ENCODE measurements at regions not wholly inside any gene's neighbourhood (a gene's known extent, or its start where the extent isn't known, plus 50 kb on each side); places are given as distances from the start of the nearest gene placed in this dataset.

- H3K4me3 ChIP-seq = no peak overlapping the region
- ATAC-seq (peak; percentile 52), DNase-seq (ENCODE audit: low spot score) (no peak)
- no peaks in the 10 kb centered on the region for H3K36me3 ChIP-seq (ENCODE audit: insufficient read depth)
- no peaks in the 10 kb centered on the region for H3K79me2 ChIP-seq (replicated peaks; ENCODE audit: insufficient read depth)
- peak overlapping the region; percentile 52; the same call in 1 of the 2 replicates for H3K27ac Mint-ChIP-seq
- H3K27ac ChIP-seq (ENCODE audit: low read depth) = no peak overlapping the region
- H3K27me3 Mint-ChIP-seq (ENCODE audit: insufficient read depth, low read depth, poor library complexity) = peaks cover 2% of the 10 kb centered on the region
- H3K4me2 ChIP-seq = 0 out of 2 replicates have a peak overlapping the region, but pooled peaks have one; percentile 21
- TF ChIP-seq ZNF462 (CRISPR knock-in tag; IDR thresholded peaks at IDR 0.05) (no peak), JUNB (IDR thresholded peaks at IDR 0.05; ENCODE audit: unreplicated experiment) (no peak), EZH2 (IDR thresholded peaks at IDR 0.05; ENCODE audit: low read depth, unreplicated experiment) (no peak), CTCF (conservative IDR thresholded peaks at IDR 0.05; ENCODE audit: low read depth in 2 of 2) (no peak)
- no peak overlapping the region for H3K4me3 Mint-ChIP-seq
- H3K36me3 Mint-ChIP-seq (ENCODE audit: low read depth) = no peaks in the 10 kb centered on the region
- H3K9me2 ChIP-seq (ENCODE audit: insufficient read depth) = no peaks in the 10 kb centered on the region
- peaks cover 18% of the 10 kb centered on the region for H3K4me1 Mint-ChIP-seq
- no peaks in the 10 kb centered on the region for H4K20me1 ChIP-seq (replicated peaks; ENCODE audit: insufficient read depth)
- H3K9me3 Mint-ChIP-seq = no peaks in the 10 kb centered on the region
- peaks cover 8% of the 10 kb centered on the region for H3K4me1 ChIP-seq (ENCODE audit: insufficient read depth)
- H3F3A ChIP-seq (replicated peaks; ENCODE audit: low read depth) = no peaks in the 10 kb centered on the region
- no peaks in the 10 kb centered on the region for H3K27me3 ChIP-seq (ENCODE audit: insufficient read depth)
- peak overlapping the region; percentile 84 for H2AFZ ChIP-seq
Observed at GRCh38 chr16:54986409-54986808, 55.7 kb downstream of the IRX5 start.

DNA sequence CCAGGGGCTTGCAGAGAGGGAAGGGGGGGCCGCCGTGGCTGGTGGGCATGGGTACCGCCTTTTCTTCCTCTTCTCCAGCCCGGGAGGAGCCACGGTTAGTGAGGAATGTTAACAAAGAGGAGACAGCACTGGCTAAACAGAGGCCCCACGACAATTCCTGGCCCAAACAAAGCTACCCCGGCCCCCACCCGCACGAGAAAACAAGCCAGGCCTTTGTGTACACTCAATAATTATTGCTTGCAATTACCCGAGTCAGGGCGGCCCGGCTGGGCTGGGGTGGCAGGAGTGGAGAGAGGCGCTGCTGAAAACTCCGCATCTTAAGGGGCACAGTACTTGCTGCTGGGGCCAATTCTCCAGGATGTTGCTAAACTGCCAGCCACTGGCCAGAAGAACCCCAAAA, 56.4 kb downstream of the IRX5 start:
- no peaks in the 10 kb centered on the region for H3K27me3 ChIP-seq (ENCODE audit: insufficient read depth)
- H3F3A ChIP-seq (replicated peaks; ENCODE audit: low read depth) = no peaks in the 10 kb centered on the region
- peak overlapping the region; percentile 84 for H2AFZ ChIP-seq
- DNase-seq (ENCODE audit: low spot score) (no peak), ATAC-seq (peak; percentile 35)
- H3K36me3 ChIP-seq (ENCODE audit: insufficient read depth) = no peaks in the 10 kb centered on the region
- H4K20me1 ChIP-seq (replicated peaks; ENCODE audit: insufficient read depth) = no peaks in the 10 kb centered on the region
- H3K4me1 ChIP-seq (ENCODE audit: insufficient read depth) = peaks cover 8% of the 10 kb centered on the region
- no peaks in the 10 kb centered on the region for H3K9me3 Mint-ChIP-seq
- no peaks in the 10 kb centered on the region for H3K79me2 ChIP-seq (replicated peaks; ENCODE audit: insufficient read depth)
- H3K4me3 Mint-ChIP-seq = no peak overlapping the region
- no peak overlapping the region for H3K27ac Mint-ChIP-seq
- H3K4me3 ChIP-seq = no peak overlapping the region
- H3K27me3 Mint-ChIP-seq (ENCODE audit: insufficient read depth, low read depth, poor library complexity) = peaks cover 2% of the 10 kb centered on the region
- H3K9me2 ChIP-seq (ENCODE audit: insufficient read depth) = no peaks in the 10 kb centered on the region
- no peak overlapping the region for H3K27ac ChIP-seq (ENCODE audit: low read depth)
- peaks cover 18% of the 10 kb centered on the region for H3K4me1 Mint-ChIP-seq
- no peaks in the 10 kb centered on the region for H3K36me3 Mint-ChIP-seq (ENCODE audit: low read depth)
- no peak overlapping the region for H3K4me2 ChIP-seq
- TF ChIP-seq POLR2AphosphoS5 (IDR thresholded peaks at IDR 0.05; ENCODE audit: low read depth) (no peak), EZH2phosphoT487 (IDR thresholded peaks at IDR 0.05; ENCODE audit: unreplicated experiment) (no peak), CREB1 (CRISPR knock-in tag; IDR thresholded peaks at IDR 0.05; ENCODE audit: low read depth) (no peak), JUNB (IDR thresholded peaks at IDR 0.05; ENCODE audit: unreplicated experiment) (no peak), ZNF114 (CRISPR knock-in tag; IDR thresholded peaks at IDR 0.05) (no peak), ETS1 (IDR thresholded peaks at IDR 0.05) (no peak), ZNF331 (CRISPR knock-in tag; IDR thresholded peaks at IDR 0.05; ENCODE audit: low read depth) (no peak)
